ENCODE measurements at regions not wholly inside any gene's neighbourhood (a gene's known extent, or its start where the extent isn't known, plus 50 kb on each side); places are given as distances from the start of the nearest gene placed in this dataset.

DNA sequence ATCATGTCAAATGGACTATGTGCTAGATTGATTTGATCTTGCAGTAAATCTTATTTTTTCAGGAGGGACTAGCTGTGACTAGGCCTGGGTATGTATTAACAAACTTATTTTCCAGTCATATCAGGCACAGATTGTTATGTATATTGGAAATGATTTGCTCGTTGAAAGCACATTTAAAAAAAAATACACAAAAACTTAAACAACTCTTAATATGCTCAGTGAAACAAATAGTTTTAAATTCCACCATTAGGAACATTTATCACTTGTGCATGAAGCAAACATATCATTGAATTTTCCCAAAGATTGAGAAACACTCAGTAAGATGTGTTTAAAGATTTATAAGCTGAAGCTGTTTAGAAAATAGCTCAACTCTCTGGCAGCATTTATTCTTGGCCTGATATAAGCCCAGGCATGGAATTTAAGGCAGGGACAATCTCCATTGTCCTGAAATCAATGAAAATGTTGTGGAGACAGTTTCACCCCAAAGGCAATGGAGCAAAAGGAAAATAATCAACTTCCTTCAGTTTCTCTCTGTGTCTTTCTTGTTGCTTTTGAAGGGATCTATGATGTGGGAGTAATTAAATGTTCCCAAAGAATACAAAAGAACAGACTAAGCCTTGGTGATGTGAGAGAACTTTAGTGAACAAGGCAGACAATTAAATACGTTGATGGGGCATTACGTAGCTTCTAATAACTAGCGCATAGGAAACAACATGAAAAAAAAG is 250.3 kb downstream of the GPR37 start:
- no peak for TF ChIP-seq POLR2AphosphoS5 (IDR thresholded peaks at IDR 0.05; ENCODE audit: insufficient read depth in 1 of 2, low read depth in 1 of 2)
- TF ChIP-seq, protein P1, sequence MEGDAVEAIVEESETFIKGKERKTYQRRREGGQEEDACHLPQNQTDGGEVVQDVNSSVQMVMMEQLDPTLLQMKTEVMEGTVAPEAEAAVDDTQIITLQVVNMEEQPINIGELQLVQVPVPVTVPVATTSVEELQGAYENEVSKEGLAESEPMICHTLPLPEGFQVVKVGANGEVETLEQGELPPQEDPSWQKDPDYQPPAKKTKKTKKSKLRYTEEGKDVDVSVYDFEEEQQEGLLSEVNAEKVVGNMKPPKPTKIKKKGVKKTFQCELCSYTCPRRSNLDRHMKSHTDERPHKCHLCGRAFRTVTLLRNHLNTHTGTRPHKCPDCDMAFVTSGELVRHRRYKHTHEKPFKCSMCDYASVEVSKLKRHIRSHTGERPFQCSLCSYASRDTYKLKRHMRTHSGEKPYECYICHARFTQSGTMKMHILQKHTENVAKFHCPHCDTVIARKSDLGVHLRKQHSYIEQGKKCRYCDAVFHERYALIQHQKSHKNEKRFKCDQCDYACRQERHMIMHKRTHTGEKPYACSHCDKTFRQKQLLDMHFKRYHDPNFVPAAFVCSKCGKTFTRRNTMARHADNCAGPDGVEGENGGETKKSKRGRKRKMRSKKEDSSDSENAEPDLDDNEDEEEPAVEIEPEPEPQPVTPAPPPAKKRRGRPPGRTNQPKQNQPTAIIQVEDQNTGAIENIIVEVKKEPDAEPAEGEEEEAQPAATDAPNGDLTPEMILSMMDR (IDR thresholded peaks at IDR 0.05), result no peak

Data from vagina (tissue), 2 donors.